ENCODE measurements at regions not wholly inside any gene's neighbourhood (a gene's known extent, or its start where the extent isn't known, plus 50 kb on each side); places are given as distances from the start of the nearest gene placed in this dataset.

- no peak overlapping the region for H3K4me3 ChIP-seq (ENCODE audit: low read depth, low read length)
- TF ChIP-seq CTCF (IDR thresholded peaks at IDR 0.05; ENCODE audit: insufficient read depth, low read length): peak; percentile 62
- peak; percentile 82 for DNase-seq (ENCODE audit: low read depth)
Measured at GRCh38 chr10:52566471-52567246, 205.9 kb downstream of the MBL2 start.

GRCh38 chr10:52567247-52567580, 205.4 kb downstream of the MBL2 start:
- DNase-seq (ENCODE audit: low read depth): no peak
- TF ChIP-seq CTCF (IDR thresholded peaks at IDR 0.05; ENCODE audit: insufficient read depth, low read length): no peak
- H3K4me3 ChIP-seq (ENCODE audit: low read depth, low read length): no peak overlapping the region

- TF ChIP-seq CTCF (IDR thresholded peaks at IDR 0.05; ENCODE audit: insufficient read depth, low read length): no peak
- DNase-seq (ENCODE audit: low read depth): peak; percentile 10
- no peak overlapping the region for H3K4me3 ChIP-seq (ENCODE audit: low read depth, low read length)
Measured at GRCh38 chr10:52568309-52568708, 204.3 kb downstream of the MBL2 start.

GRCh38 chr10:52570490-52570889, 202.1 kb downstream of the MBL2 start:
- no peak for TF ChIP-seq CTCF (IDR thresholded peaks at IDR 0.05; ENCODE audit: insufficient read depth, low read length)
- H3K4me3 ChIP-seq (ENCODE audit: low read depth, low read length): no peak overlapping the region
- no peak for DNase-seq (ENCODE audit: low read depth)

- no peak for TF ChIP-seq CTCF (IDR thresholded peaks at IDR 0.05; ENCODE audit: insufficient read depth, low read length)
- H3K4me3 ChIP-seq (ENCODE audit: low read depth, low read length): no peak overlapping the region
- peak; percentile 13 for DNase-seq (ENCODE audit: low read depth)
Measured at GRCh38 chr10:52571018-52571417, 201.6 kb downstream of the MBL2 start.

- DNase-seq (ENCODE audit: low read depth): no peak
- H3K4me3 ChIP-seq (ENCODE audit: low read depth, low read length): no peak overlapping the region
- no peak for TF ChIP-seq CTCF (IDR thresholded peaks at IDR 0.05; ENCODE audit: insufficient read depth, low read length)
Measured at GRCh38 chr10:52571516-52572182, 200.9 kb downstream of the MBL2 start.

Data from fibroblast of the aortic adventitia (primary cell).